DMS53 treated with DMSO at 0.1 percent for 48 hours (cell line): ENCODE measurements at regions not wholly inside any gene's neighbourhood (a gene's known extent, or its start where the extent isn't known, plus 50 kb on each side); places are given as distances from the start of the nearest gene placed in this dataset.
A peak's percentile ranks its signal among the peaks of the same experiment; 100 is the strongest.

Experiments
- DNase-seq: peaks from one replicate; lab custom pipeline; 2025; ENCODE audit not compliant: unreplicated experiment; lab: John Stamatoyannopoulos, UW

DNA sequence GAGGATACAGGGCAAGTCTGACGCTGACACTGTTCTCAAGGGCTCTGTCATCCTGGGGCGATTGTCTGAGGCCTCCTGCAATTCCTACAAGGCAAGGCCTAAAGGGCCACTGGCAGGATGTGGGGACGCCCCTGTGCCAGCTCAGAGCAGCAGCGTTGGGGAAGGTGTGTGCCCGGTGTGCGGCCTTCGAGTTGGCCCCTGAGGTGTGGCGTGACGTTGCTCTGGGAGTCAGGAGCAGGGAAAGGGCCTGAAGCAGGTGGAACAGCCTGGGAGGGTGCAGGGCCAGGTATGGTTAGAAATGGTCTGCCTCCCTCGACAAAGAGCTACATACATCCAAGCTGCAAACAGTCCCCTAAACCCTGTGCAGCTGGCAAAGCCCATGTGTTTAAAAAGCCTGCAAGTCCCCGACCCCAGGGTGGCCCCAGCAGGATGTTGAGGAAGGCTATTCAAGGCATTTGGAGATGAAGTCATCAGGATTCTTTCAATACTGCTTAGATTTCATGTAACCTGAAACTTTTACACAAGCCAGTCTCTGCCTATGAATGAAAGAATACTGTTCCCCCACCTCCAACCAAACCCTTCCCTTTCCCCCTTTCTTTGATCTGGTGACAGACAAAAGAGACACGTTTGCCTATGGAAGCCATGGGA lies 142.5 kb upstream of the TNS3 start:
- DNase-seq, result peak; percentile 6

GRCh38 chr7:47722126-47722525 lies 140.2 kb upstream of the TNS3 start:
- DNase-seq, result no peak

- DNase-seq, result peak; percentile 6
Measured at GRCh38 chr7:47721670-47722069, 139.8 kb upstream of the TNS3 start.

DNA sequence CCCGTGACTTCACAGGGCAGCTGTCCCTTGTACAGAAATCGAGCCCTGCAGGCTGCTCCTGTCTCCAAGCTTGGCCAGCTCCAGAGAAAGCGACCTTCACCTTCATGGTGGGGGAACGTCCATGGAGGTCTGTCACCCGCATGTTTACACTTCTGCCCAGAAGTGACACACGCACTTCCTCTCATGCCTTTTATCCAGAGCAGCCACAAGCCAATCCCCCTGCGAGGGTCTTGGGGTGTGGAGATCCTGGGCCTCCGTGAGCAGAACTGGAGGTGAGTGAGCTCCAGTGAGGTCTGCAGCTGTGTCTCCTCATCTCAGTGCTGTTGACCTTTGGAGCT lies 139.0 kb upstream of the TNS3 start:
- DNase-seq, result no peak

DNA sequence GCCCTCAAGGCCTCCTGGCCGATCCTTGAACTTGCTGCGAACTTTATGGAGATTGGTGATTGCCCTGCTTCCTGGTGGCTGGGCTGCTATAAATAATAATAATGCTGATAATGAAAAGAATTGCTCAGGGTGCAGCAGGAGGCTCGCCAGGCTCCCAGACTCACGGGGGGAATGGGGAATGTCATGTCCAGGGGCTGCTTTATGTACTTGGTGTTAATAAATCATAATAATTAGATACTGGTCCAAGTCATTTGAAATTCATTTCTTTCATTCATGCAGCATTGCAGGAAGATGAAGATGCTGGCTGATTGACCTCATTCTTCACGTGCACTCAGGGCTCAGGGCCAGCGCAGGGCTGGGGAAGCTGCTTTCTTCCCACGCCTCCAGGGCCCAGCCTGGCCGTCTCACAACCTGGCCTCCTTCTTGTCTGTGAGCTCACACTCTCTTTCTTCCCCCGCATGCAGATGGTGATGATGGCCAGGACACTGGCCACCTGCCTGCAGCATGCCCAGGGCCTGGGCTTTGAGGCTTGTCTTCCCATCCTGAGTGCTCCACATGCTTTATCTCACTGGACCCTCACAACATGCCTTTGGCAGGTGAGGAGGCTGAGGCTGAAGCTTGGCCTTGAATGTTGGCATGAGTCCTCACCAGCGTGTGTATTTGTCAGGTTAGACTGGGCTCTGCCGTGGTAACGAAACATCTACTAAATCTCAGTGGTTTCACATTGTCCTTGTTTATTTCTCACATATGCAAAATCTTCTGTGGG lies 138.4 kb upstream of the TNS3 start:
- DNase-seq, result no peak

GRCh38 chr7:47719675-47720074 lies 137.8 kb upstream of the TNS3 start:
- DNase-seq, result no peak

DNA sequence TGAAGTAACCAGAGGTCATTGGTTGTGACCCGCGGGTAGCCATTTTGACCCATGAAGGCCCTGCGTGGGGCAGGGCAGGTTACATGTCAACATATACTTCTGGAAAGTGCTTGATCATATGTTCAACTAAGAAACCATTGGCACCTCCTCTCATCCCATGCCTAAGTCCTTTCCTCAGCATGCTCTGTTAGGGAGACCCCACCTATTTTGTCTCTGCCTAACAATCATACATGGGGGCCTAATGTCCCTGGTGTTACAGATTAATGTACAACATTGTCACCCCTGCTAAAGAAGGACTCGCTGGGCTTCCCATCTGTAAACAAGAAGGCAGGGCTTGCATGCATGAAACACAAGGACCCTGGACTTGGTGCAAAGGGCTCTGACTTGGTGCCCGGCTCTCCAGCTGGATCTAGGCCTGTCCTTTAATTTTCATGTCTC lies 133.7 kb upstream of the TNS3 start:
- no peak for DNase-seq

DNA sequence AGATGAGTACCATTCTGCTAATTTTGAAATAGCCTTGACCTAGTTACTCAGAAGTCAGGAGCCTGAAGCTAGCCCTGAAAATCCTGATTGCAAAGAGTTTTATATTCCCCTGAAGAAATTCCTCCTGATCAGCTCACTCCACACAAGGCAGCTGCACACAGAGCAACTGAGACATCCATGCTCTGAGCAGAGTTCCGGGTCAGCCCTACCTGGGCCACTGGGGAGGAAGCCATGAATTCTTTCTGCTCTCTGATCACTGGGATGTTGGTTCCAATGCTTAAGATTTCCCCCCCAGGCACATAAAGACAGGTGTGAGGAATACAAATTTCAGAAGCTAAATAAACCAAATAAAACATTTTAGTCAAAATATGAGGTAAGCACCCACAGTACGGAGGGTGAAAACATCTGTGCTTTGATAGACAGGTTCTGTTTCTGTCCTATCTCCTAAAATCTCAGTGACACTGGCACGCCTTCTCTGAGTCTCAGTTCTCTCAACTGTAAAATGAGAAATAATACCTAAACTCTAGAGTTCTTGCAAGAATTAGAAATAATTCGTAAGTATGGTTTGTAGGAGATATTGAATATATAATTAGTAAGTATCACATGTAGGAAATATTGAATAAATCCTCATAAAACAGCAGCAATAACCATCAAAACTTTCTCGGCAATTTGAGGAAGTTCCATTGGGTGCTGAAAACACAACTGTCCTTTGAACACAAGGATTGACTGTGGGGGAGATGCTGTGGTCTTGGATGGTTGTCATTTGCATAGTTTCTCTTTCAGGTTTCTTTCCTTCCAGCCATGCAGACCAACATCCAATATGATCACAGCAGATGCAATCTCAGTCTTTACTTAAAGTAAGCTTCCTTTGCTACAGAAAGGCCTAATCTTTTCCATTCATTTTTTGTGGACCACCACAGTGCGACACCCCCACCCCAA lies 133.0 kb upstream of the TNS3 start:
- DNase-seq, result no peak

DNA sequence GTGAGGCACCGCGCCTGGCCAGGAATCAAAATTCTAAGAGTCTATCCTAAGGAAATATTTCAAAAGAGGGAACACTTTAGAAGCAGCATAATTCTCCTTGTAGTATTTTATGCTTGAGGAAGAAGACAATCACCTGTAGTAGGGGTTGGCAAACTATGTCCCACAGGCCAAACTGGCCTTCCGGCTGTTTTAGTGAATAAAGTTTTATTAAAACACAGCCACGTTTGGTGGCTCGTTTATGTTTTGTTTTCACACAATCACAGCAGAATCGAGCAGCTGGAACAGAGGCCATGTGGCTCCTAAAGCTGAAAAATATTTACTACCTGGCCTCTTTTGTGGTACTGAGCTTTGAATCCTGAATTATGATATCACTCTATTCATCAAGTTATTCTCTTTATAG lies 131.7 kb upstream of the TNS3 start:
- no peak for DNase-seq

GRCh38 chr7:47712416-47712815 lies 130.5 kb upstream of the TNS3 start:
- no peak for DNase-seq

- no peak for DNase-seq
Measured at GRCh38 chr7:47711776-47712175, 129.9 kb upstream of the TNS3 start.

- DNase-seq, result no peak
Measured at GRCh38 chr7:47710201-47710935, 128.5 kb upstream of the TNS3 start.

- DNase-seq, result no peak
Measured at GRCh38 chr7:47709451-47709850, 127.5 kb upstream of the TNS3 start.

GRCh38 chr7:47709051-47709450 lies 127.1 kb upstream of the TNS3 start:
- no peak for DNase-seq

DNA sequence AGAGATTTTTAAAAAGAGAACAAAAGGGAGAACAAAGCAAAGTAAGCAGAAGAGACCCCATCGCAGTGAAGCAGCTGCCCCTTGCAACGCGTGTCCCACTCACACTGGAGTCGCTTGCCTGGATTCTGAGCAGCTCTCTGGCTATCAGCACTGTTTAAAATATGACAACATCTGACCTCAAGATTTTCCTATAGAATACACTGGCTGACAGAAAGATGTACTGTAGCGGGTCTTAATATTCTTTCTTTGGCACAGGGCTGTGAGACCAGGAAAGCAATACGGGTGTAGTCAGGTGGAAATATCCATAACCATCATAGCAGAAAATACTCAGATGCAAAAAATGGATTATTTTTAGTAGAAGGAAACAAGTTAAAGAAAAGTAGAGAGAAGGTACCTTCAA lies 125.7 kb upstream of the TNS3 start:
- DNase-seq, result no peak

DNA sequence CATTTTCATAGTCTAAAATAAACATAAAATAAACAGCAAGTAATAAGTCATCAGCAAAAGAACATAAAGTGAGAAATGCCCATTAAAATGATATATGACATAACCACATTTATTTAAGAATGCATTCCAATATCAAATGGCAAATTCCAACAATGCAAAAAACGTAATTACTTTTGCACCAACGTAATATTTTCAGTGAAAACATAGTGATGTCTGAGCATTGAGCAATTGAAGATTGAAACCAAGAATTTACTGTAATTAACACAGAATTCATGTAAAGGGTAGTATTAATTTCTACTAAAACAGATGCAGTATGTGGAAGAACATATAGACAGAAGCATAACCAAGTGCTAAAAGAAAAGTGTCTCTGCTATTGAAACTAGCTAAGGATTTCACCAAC lies 123.0 kb upstream of the TNS3 start:
- DNase-seq, result no peak

DNA sequence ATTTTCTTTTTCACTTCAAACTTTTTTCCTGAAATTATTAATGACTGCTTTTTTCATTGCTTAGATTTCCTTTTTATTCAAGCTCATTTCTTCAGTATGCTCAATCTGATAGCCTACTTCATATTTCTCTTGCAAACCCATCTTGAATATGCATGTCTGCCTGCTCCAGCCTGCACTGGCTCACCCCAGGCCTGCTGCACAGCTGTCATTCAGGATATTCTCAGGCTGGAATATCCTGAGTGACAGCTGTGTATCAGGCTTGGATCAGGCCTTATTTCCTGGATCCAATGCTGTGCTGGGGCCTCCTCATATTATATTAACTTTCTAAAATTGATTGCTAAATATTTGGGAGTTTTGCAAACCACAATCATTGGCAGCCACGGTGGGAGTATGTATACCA lies 120.2 kb upstream of the TNS3 start:
- DNase-seq, result peak; percentile 13

- DNase-seq, result no peak
Measured at GRCh38 chr7:47698386-47698785, 116.5 kb upstream of the TNS3 start.

GRCh38 chr7:47697543-47697942 lies 115.6 kb upstream of the TNS3 start:
- DNase-seq, result no peak

- no peak for DNase-seq
Measured at GRCh38 chr7:47696152-47696710, 114.3 kb upstream of the TNS3 start.

- DNase-seq, result no peak
Measured at GRCh38 chr7:47693216-47693615, 111.3 kb upstream of the TNS3 start.
